Activated CD4-positive, alpha-beta T cell treated with anti-CD3 and anti-CD28 coated beads, Interleukin-2, amount 10 ng/mL, durations not matched to agents 7 days and 5 days (primary cell): ENCODE measurements at regions not wholly inside any gene's neighbourhood (a gene's known extent, or its start where the extent isn't known, plus 50 kb on each side); places are given as distances from the start of the nearest gene placed in this dataset.
"Not testable (repeated sequence)": the region's sequence is repeated elsewhere in the genome, so short reads cannot be mapped to it uniquely, and the experiment has no call there.

Source experiments
- CTCF ChIA-PET: fragments of 350-600 bp; sonication (Branson Sonifier 250); formaldehyde crosslinking; loops from one replicate; lab custom pipeline; 2021; ENCODE audit warnings: antibody characterized with exemption; lab: Charles Lee
- POLR2A ChIA-PET: fragments of 350-600 bp; sonication (Branson Sonifier 250); formaldehyde crosslinking; loops from one replicate; lab custom pipeline; 2021; ENCODE audit warnings: antibody characterized with exemption; lab: Charles Lee
- DNase-seq: peaks from one replicate; pipeline ENCODE4 v3.0.0-alpha.2; 2020
- H3K27ac Mint-ChIP-seq: one replicate; pipeline ENCODE4 v1.8.0; 2021; ENCODE audit warnings: mild to moderate bottlenecking, moderate library complexity, mixed read lengths
- H3K27me3 Mint-ChIP-seq: one replicate; pipeline ENCODE4 v1.8.0; 2021; ENCODE audit warnings: mixed read lengths
- H3K36me3 Mint-ChIP-seq: one replicate; pipeline ENCODE4 v1.8.0; 2021; ENCODE audit warnings: low read depth, mixed read lengths
- H3K4me1 Mint-ChIP-seq: one replicate; pipeline ENCODE4 v1.8.0; 2021; ENCODE audit warnings: mixed read lengths
- H3K4me3 Mint-ChIP-seq: one replicate; pipeline ENCODE4 v1.8.0; 2021; ENCODE audit warnings: mild to moderate bottlenecking, moderate library complexity, mixed read lengths
- H3K9me3 Mint-ChIP-seq: one replicate; pipeline ENCODE4 v1.8.0; 2021; ENCODE audit warnings: mixed read lengths

- H3K4me1 Mint-ChIP-seq: no peaks in the 10 kb centered on the region
- no peak overlapping the region for H3K27ac Mint-ChIP-seq
- no peak for DNase-seq
- POLR2A ChIA-PET: no interaction called here
- no peaks in the 10 kb centered on the region for H3K27me3 Mint-ChIP-seq
- no peaks in the 10 kb centered on the region for H3K9me3 Mint-ChIP-seq
- no peak overlapping the region for H3K4me3 Mint-ChIP-seq
- H3K36me3 Mint-ChIP-seq: no peaks in the 10 kb centered on the region
- CTCF ChIA-PET: no interaction called here
Measured at GRCh38 chr5:167918184-167918812, 373.1 kb upstream of the WWC1 start.

GRCh38 chr5:167918813-167919483 lies 372.5 kb upstream of the WWC1 start:
- no peak overlapping the region for H3K27ac Mint-ChIP-seq
- POLR2A ChIA-PET: no interaction called here
- no peaks in the 10 kb centered on the region for H3K36me3 Mint-ChIP-seq
- CTCF ChIA-PET: no interaction called here
- no peaks in the 10 kb centered on the region for H3K9me3 Mint-ChIP-seq
- no peaks in the 10 kb centered on the region for H3K27me3 Mint-ChIP-seq
- no peak overlapping the region for H3K4me3 Mint-ChIP-seq
- no peaks in the 10 kb centered on the region for H3K4me1 Mint-ChIP-seq
- no peak for DNase-seq

- POLR2A ChIA-PET: no interaction called here
- H3K27me3 Mint-ChIP-seq: no peaks in the 10 kb centered on the region
- no peaks in the 10 kb centered on the region for H3K4me1 Mint-ChIP-seq
- H3K9me3 Mint-ChIP-seq: no peaks in the 10 kb centered on the region
- no peak for DNase-seq
- no peaks in the 10 kb centered on the region for H3K36me3 Mint-ChIP-seq
- CTCF ChIA-PET: no interaction called here
- H3K4me3 Mint-ChIP-seq: no peak overlapping the region
- H3K27ac Mint-ChIP-seq: no peak overlapping the region
Measured at GRCh38 chr5:167920589-167920988, 370.9 kb upstream of the WWC1 start.

- Mint-ChIP-seq H3K36me3 (no peaks in the 10 kb centered on the region), H3K9me3 (no peaks in the 10 kb centered on the region), H3K4me3 (no peak overlapping the region), H3K27me3 (no peaks in the 10 kb centered on the region), H3K27ac (no peak overlapping the region), H3K4me1 (no peaks in the 10 kb centered on the region)
- CTCF ChIA-PET: no interaction called here
- POLR2A ChIA-PET: no interaction called here
- no peak for DNase-seq
Measured at GRCh38 chr5:167921796-167922195, 369.6 kb upstream of the WWC1 start.

- Mint-ChIP-seq H3K4me1 (no peaks in the 10 kb centered on the region), H3K4me3 (no peak overlapping the region), H3K27ac (no peak overlapping the region), H3K9me3 (no peaks in the 10 kb centered on the region), H3K27me3 (no peaks in the 10 kb centered on the region), H3K36me3 (no peaks in the 10 kb centered on the region)
- DNase-seq: no peak
- CTCF ChIA-PET: no interaction called here
- POLR2A ChIA-PET: no interaction called here
Measured at GRCh38 chr5:167923396-167923795, 368.0 kb upstream of the WWC1 start.

GRCh38 chr5:167929841-167930240 lies 361.6 kb upstream of the WWC1 start:
- POLR2A ChIA-PET: no interaction called here
- H3K36me3 Mint-ChIP-seq: no peaks in the 10 kb centered on the region
- no peak for DNase-seq

GRCh38 chr5:167934551-167934971 lies 356.9 kb upstream of the WWC1 start:
- no peak for DNase-seq
- Mint-ChIP-seq H3K4me1 (no peaks in the 10 kb centered on the region), H3K9me3 (peaks cover 2% of the 10 kb centered on the region), H3K27ac (no peak overlapping the region), H3K27me3 (no peaks in the 10 kb centered on the region), H3K36me3 (no peaks in the 10 kb centered on the region), H3K4me3 (no peak overlapping the region)
- ChIA-PET CTCF (no interaction called here), POLR2A (no interaction called here)

More at GRCh38 chr5:167929841-167930240, 361.6 kb upstream of the WWC1 start:
- no peaks in the 10 kb centered on the region for H3K9me3 Mint-ChIP-seq
- CTCF ChIA-PET: no interaction called here
- no peaks in the 10 kb centered on the region for H3K4me1 Mint-ChIP-seq
- no peaks in the 10 kb centered on the region for H3K27me3 Mint-ChIP-seq
- H3K4me3 Mint-ChIP-seq: no peak overlapping the region
- no peak overlapping the region for H3K27ac Mint-ChIP-seq

GRCh38 chr5:167936022-167936421 lies 355.4 kb upstream of the WWC1 start:
- POLR2A ChIA-PET: no interaction called here
- CTCF ChIA-PET: no interaction called here
- no peak overlapping the region for H3K27ac Mint-ChIP-seq
- no peaks in the 10 kb centered on the region for H3K27me3 Mint-ChIP-seq
- no peak overlapping the region for H3K4me3 Mint-ChIP-seq
- no peaks in the 10 kb centered on the region for H3K36me3 Mint-ChIP-seq
- peaks cover 2% of the 10 kb centered on the region for H3K9me3 Mint-ChIP-seq
- H3K4me1 Mint-ChIP-seq: no peaks in the 10 kb centered on the region
- DNase-seq: no peak

- Mint-ChIP-seq H3K9me3 (peaks cover 2% of the 10 kb centered on the region), H3K4me3 (no peak overlapping the region), H3K4me1 (no peaks in the 10 kb centered on the region), H3K27ac (no peak overlapping the region), H3K27me3 (no peaks in the 10 kb centered on the region), H3K36me3 (no peaks in the 10 kb centered on the region)
- DNase-seq: no peak
- CTCF ChIA-PET: no interaction called here
- POLR2A ChIA-PET: no interaction called here
Measured at GRCh38 chr5:167936944-167937634, 354.4 kb upstream of the WWC1 start.

- no peaks in the 10 kb centered on the region for H3K4me1 Mint-ChIP-seq
- H3K9me3 Mint-ChIP-seq: peaks cover 2% of the 10 kb centered on the region
- no peak overlapping the region for H3K27ac Mint-ChIP-seq
- CTCF ChIA-PET: no interaction called here
- no peak overlapping the region for H3K4me3 Mint-ChIP-seq
- no peak for DNase-seq
- no peaks in the 10 kb centered on the region for H3K27me3 Mint-ChIP-seq
- POLR2A ChIA-PET: no interaction called here
- no peaks in the 10 kb centered on the region for H3K36me3 Mint-ChIP-seq
Measured at GRCh38 chr5:167937635-167937998, 353.8 kb upstream of the WWC1 start.

- no peaks in the 10 kb centered on the region for H3K4me1 Mint-ChIP-seq
- no peaks in the 10 kb centered on the region for H3K36me3 Mint-ChIP-seq
- H3K27me3 Mint-ChIP-seq: no peaks in the 10 kb centered on the region
- no peak for DNase-seq
- H3K9me3 Mint-ChIP-seq: peaks cover 2% of the 10 kb centered on the region
- POLR2A ChIA-PET: no interaction called here
- no peak overlapping the region for H3K4me3 Mint-ChIP-seq
- CTCF ChIA-PET: no interaction called here
- H3K27ac Mint-ChIP-seq: no peak overlapping the region
Measured at GRCh38 chr5:167939686-167940085, 351.8 kb upstream of the WWC1 start.

GRCh38 chr5:167940911-167941310 lies 350.5 kb upstream of the WWC1 start:
- CTCF ChIA-PET: no interaction called here
- DNase-seq: no peak
- Mint-ChIP-seq H3K9me3 (peaks cover 2% of the 10 kb centered on the region), H3K4me1 (no peaks in the 10 kb centered on the region), H3K36me3 (no peaks in the 10 kb centered on the region), H3K4me3 (no peak overlapping the region), H3K27me3 (no peaks in the 10 kb centered on the region), H3K27ac (no peak overlapping the region)
- POLR2A ChIA-PET: no interaction called here

- POLR2A ChIA-PET, H3K9me3 Mint-ChIP-seq, CTCF ChIA-PET: not testable (repeated sequence)
Measured at GRCh38 chr5:167941556-167941955, 349.9 kb upstream of the WWC1 start.

More at GRCh38 chr5:167941556-167941955, 349.9 kb upstream of the WWC1 start:
- H3K27ac Mint-ChIP-seq, H3K4me3 Mint-ChIP-seq, H3K27me3 Mint-ChIP-seq, DNase-seq, H3K36me3 Mint-ChIP-seq, H3K4me1 Mint-ChIP-seq: not testable (repeated sequence)
